Transverse colon (tissue), 4 donors: ENCODE measurements at regions not wholly inside any gene's neighbourhood (a gene's known extent, or its start where the extent isn't known, plus 50 kb on each side); places are given as distances from the start of the nearest gene placed in this dataset.

Experiments
- CTCF ChIP-seq, 5 experiments: fragments of 200-600 bp in 3 of 5; fragments of 450-650 bp in 2 of 5; sonication (generic) in 3 of 5; IDR thresholded peaks; 1 replicate in 2 of 5; 2 replicates in 3 of 5; pipeline ENCODE4 v1.5.1; 2016 to 2017; ENCODE audit warnings: antibody characterized with exemption in 5 of 5, inconsistent platforms in 3 of 5, mild to moderate bottlenecking in 2 of 5, moderate library complexity in 1 of 5
- EP300 ChIP-seq: sonication (generic); formaldehyde crosslinking; IDR thresholded peaks from one replicate; pipeline ENCODE4 v1.6.1; 2017; ENCODE audit warnings: antibody characterized with exemption, low read depth
- POLR2A ChIP-seq: fragments of 450-650 bp; IDR thresholded peaks from one replicate; pipeline ENCODE4 v1.6.1; 2016; ENCODE audit warnings: antibody characterized with exemption, mild to moderate bottlenecking, moderate library complexity
- POLR2AphosphoS5 ChIP-seq, 3 donors: sonication (generic); formaldehyde crosslinking; IDR thresholded peaks; one replicate each; pipeline ENCODE4 v1.6.1; 2016; ENCODE audit warnings: antibody characterized with exemption in 3 of 3

GRCh38 chrX:131650637-131651410 is 107.0 kb downstream of the OR13H1 start:
- TF ChIP-seq CTCF (IDR thresholded peaks at IDR 0.05) (no peak), POLR2A (no peak), EP300 (no peak), POLR2AphosphoS5 (IDR thresholded peaks at IDR 0.05) (no peak)
